ENCODE measurements at regions not wholly inside any gene's neighbourhood (a gene's known extent, or its start where the extent isn't known, plus 50 kb on each side); places are given as distances from the start of the nearest gene placed in this dataset.

GRCh38 chr1:30271401-30272276 lies 451.7 kb downstream of the MATN1 start:
- H3K4me1 ChIP-seq: no peaks in the 10 kb centered on the region
- H3K27me3 ChIP-seq: no peaks in the 10 kb centered on the region
- intact Hi-C loops (cut with DNase I): no loop called here
- no peak overlapping the region for H3K4me3 ChIP-seq
- no peaks in the 10 kb centered on the region for H3K9me3 ChIP-seq
- peak in 1 of 2 donors; percentile 34 for DNase-seq (ENCODE audit: low spot score in 2 of 2)
- no peaks in the 10 kb centered on the region for H3K36me3 ChIP-seq
- no peak for TF ChIP-seq CTCF (IDR thresholded peaks at IDR 0.05)
- H3K27ac ChIP-seq: no peak overlapping the region

- intact Hi-C loops (cut with DNase I): no loop called here
- Histone ChIP-seq H3K4me3 (no peak overlapping the region), H3K4me1 (no peaks in the 10 kb centered on the region), H3K27me3 (no peaks in the 10 kb centered on the region), H3K36me3 (no peaks in the 10 kb centered on the region), H3K9me3 (no peaks in the 10 kb centered on the region), H3K27ac (no peak overlapping the region)
- no peak for TF ChIP-seq CTCF (IDR thresholded peaks at IDR 0.05)
- DNase-seq (ENCODE audit: low spot score in 2 of 2): peak in 1 of 2 donors; percentile 5
Observed at GRCh38 chr1:30270461-30270860, 452.9 kb downstream of the MATN1 start.

GRCh38 chr1:30268923-30269666 lies 454.3 kb downstream of the MATN1 start:
- intact Hi-C loops (cut with DNase I): no loop called here
- no peak overlapping the region for H3K27ac ChIP-seq
- no peaks in the 10 kb centered on the region for H3K27me3 ChIP-seq
- no peaks in the 10 kb centered on the region for H3K4me1 ChIP-seq
- TF ChIP-seq CTCF (IDR thresholded peaks at IDR 0.05): no peak
- no peak overlapping the region for H3K4me3 ChIP-seq
- DNase-seq (ENCODE audit: low spot score in 2 of 2): peak in 1 of 2 donors; percentile 52
- H3K9me3 ChIP-seq: no peaks in the 10 kb centered on the region
- H3K36me3 ChIP-seq: no peaks in the 10 kb centered on the region

GRCh38 chr1:30267856-30268255 lies 455.5 kb downstream of the MATN1 start:
- no peak overlapping the region for H3K27ac ChIP-seq
- no peak overlapping the region for H3K4me3 ChIP-seq
- no peaks in the 10 kb centered on the region for H3K36me3 ChIP-seq
- TF ChIP-seq CTCF (IDR thresholded peaks at IDR 0.05): no peak
- intact Hi-C loops (cut with DNase I): no loop called here
- no peaks in the 10 kb centered on the region for H3K4me1 ChIP-seq
- no peaks in the 10 kb centered on the region for H3K9me3 ChIP-seq
- peak in 1 of 2 donors; percentile 4 for DNase-seq (ENCODE audit: low spot score in 2 of 2)
- H3K27me3 ChIP-seq: no peaks in the 10 kb centered on the region

- H3K27ac ChIP-seq: no peak overlapping the region
- no peaks in the 10 kb centered on the region for H3K9me3 ChIP-seq
- no peaks in the 10 kb centered on the region for H3K36me3 ChIP-seq
- H3K4me1 ChIP-seq: no peaks in the 10 kb centered on the region
- H3K27me3 ChIP-seq: no peaks in the 10 kb centered on the region
- no peak for TF ChIP-seq CTCF (IDR thresholded peaks at IDR 0.05)
- intact Hi-C loops (cut with DNase I): no loop called here
- DNase-seq (ENCODE audit: low spot score in 2 of 2): peak in 1 of 2 donors; percentile 28
- no peak overlapping the region for H3K4me3 ChIP-seq
Observed at GRCh38 chr1:30267046-30267445, 456.3 kb downstream of the MATN1 start.
